Right lobe of liver (tissue), 4 donors: ENCODE measurements at regions not wholly inside any gene's neighbourhood (a gene's known extent, or its start where the extent isn't known, plus 50 kb on each side); places are given as distances from the start of the nearest gene placed in this dataset.

Source experiments
- POLR2A ChIP-seq: fragments of 450-650 bp; IDR thresholded peaks from one replicate; pipeline ENCODE4 v1.6.1; 2017; ENCODE audit warnings: antibody characterized with exemption, mild to moderate bottlenecking
- TF ChIP-seq, protein P1 (sequence below), 4 donors: fragments of 200-600 bp in 3 of 4; fragments of 450-650 bp in 1 of 4; IDR thresholded peaks; one replicate each; pipeline versions ENCODE4 v1.5.1 to v1.8.0; 2016 to 2022; ENCODE audit warnings: antibody characterized with exemption in 4 of 4, mild to moderate bottlenecking in 2 of 4
- donor health status: DM: no; HTN: no; CAD: no.
- donor health status: DM: no; HTN: no; CAD: no.
- donor health status: DM: no; HTN: yes; CAD: no.

DNA sequence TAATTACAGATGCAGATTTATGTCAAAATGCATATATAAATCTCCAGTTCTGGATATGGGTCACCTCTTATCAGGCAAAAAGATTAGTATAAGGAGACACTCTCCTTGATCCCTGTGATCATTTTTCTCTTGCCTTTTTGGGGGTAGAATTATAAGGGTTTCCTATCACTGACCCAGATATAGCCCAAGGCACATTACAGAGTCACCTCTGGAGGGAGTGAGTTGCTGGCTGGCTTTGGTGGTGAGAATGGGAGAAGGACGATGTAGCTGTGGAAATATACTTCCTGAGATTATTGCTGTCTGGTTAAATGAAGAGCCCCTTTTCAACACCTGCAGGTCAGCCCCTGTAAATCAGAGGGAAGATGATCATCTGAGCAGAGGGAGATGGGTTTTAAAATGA is 418.7 kb downstream of the MTX2 start:
- TF ChIP-seq, protein P1, sequence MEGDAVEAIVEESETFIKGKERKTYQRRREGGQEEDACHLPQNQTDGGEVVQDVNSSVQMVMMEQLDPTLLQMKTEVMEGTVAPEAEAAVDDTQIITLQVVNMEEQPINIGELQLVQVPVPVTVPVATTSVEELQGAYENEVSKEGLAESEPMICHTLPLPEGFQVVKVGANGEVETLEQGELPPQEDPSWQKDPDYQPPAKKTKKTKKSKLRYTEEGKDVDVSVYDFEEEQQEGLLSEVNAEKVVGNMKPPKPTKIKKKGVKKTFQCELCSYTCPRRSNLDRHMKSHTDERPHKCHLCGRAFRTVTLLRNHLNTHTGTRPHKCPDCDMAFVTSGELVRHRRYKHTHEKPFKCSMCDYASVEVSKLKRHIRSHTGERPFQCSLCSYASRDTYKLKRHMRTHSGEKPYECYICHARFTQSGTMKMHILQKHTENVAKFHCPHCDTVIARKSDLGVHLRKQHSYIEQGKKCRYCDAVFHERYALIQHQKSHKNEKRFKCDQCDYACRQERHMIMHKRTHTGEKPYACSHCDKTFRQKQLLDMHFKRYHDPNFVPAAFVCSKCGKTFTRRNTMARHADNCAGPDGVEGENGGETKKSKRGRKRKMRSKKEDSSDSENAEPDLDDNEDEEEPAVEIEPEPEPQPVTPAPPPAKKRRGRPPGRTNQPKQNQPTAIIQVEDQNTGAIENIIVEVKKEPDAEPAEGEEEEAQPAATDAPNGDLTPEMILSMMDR (IDR thresholded peaks at IDR 0.05): no peak
- TF ChIP-seq POLR2A: no peak
